Activated CD4-positive, alpha-beta T cell treated with anti-CD3 and anti-CD28 coated beads, Interleukin-10, Interleukin-2, amounts not matched to agents 100 ng/mL and 50 ng/mL, durations not matched to agents 16 hours and 8 hours (primary cell): ENCODE measurements at regions not wholly inside any gene's neighbourhood (a gene's known extent, or its start where the extent isn't known, plus 50 kb on each side); places are given as distances from the start of the nearest gene placed in this dataset.

Experiments used
- DNase-seq: peaks from one replicate; pipeline ENCODE4 v3.0.0-alpha.2; 2020

DNA sequence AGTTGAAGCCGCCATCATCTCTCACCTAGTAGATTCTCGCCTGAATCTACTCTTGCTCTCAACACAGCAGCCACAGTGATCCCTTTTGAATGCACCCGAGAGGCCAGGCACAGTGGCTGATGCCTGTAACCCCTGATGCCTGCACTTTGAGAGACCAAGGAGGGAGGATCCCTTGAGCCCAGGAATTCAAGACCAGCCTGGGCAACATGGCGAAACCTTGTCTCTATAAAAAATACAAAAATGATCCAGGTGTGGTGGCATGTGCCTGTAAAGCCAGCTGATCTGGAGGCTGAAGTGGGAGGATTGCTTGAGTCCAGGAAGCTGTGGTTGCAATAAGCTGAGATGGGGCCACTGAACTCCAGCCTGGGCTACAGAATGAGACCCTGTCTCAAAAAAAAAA, 60.3 kb upstream of the EML4 start:
- DNase-seq, result no peak

DNA sequence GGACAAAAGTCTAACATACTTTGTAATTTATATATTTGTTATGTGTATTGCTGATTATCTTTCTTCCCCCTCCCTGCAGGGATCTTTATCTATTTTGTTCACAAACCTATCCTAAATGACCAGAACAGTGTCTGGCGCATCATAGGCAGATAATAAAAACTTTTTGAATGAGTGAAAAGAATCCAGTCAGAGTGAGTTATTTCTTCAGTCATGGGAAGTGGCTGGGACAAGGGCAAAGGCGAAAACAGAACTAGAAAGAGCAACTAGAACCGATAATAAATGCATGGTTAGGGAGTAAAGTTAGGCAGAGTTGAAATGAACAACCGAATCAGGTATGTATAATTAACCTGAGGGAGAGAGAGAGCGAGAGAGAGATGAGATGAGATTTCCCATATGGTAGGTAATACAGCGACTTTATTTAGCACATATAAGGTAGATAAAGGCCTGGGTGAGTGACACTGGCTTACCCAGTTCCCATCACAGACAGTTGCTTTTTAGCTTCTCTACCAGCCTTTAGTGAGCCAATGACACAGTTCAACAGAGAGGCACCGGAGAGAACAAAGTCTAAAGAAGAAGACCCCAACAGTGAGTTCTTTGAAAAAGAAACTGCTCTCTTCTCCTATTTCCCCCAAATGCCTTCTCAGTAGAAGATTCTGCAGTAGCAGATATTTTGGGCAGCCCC, 59.1 kb upstream of the EML4 start:
- DNase-seq, result no peak

GRCh38 chr2:42110641-42111322, 58.4 kb upstream of the EML4 start:
- no peak for DNase-seq

DNA sequence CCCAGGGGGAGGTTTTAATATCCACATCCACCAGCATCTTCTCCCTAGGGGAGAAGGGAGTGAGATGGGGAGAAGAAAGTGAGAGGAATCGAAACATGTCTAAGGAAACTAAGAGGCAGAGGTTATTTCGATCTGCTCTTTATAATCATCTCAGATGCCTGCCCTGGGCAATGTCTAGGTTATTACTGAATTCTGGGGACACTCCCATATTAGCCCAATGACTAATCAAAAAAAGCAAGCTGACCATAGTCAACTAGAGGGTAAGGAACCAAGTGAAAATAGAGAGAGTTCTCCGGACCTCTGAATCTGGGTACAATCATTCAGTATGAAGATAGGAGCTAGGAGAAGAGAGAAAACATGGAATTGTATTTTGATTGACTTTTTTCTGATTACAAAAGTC, 56.7 kb upstream of the EML4 start:
- no peak for DNase-seq

GRCh38 chr2:42113452-42113851, 55.7 kb upstream of the EML4 start:
- DNase-seq, result no peak

- no peak for DNase-seq
These were observed 55.1 kb upstream of the EML4 start for GRCh38 chr2:42114091-42114490.

GRCh38 chr2:42115588-42115987, 53.6 kb upstream of the EML4 start:
- no peak for DNase-seq

DNA sequence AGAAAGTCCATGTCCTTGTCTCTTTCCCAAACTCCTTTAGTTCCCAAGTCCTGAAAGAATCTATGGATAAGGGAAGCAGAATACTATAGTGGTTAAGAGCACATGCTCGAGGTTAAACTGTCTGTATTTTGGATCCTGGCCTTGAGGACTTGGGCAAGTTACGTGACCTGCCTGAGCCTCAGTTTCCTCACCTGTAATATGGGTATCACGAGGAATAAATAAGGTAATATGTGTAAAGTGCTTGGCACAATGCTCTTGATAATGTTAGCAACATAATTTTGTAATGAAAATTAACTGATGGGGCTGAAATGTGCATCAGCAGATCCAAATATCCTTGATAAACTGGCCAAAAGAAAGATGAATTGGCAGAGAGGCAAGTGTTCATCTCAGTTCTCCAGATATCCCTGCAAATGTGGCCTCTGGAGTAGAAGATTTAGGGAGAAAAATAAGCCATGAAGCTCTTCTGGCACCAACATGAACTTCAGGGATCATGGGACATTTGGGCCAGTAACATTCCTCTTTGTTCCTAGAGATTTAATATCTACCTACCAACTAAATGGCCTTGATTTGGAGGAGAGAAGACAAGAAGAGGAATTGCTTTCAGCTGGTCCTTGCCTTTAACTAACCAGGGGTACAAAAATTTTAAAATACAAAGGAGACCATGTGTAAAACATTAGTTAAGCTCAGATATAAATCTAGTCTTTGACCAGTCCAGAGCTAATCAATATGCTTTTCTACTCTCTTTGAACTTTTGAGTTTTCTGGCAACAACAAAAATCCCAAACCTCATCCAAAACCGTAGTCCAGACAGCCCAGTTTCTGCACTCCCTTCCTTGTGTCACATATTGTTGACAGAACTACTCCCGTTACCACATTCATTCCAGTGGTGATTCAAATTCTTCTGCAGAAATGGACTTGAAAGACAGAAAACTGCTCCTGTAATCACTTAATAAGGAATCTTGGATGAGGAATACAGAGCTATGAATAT, 52.7 kb upstream of the EML4 start:
- no peak for DNase-seq

DNA sequence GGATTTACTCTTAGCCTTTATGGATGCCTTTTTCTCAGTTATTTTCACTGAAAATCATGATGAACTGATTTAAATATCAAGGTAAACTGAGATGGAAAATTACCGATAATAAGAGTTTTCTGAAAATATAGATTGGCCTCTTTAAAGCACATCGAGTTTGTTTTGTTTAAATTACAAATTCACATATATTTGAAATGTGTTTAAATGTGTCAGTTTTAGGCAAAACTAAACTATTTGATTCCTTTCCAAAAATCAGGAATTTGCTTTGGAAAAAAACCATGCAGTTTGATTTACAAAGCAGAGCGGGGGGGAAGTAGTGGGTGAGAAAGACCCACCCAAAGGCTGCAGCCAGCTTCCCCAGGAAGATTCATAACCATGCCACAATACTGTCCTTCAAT, 52.0 kb upstream of the EML4 start:
- DNase-seq, result no peak

GRCh38 chr2:42117923-42118753, 51.0 kb upstream of the EML4 start:
- peak; percentile 63 for DNase-seq

DNA sequence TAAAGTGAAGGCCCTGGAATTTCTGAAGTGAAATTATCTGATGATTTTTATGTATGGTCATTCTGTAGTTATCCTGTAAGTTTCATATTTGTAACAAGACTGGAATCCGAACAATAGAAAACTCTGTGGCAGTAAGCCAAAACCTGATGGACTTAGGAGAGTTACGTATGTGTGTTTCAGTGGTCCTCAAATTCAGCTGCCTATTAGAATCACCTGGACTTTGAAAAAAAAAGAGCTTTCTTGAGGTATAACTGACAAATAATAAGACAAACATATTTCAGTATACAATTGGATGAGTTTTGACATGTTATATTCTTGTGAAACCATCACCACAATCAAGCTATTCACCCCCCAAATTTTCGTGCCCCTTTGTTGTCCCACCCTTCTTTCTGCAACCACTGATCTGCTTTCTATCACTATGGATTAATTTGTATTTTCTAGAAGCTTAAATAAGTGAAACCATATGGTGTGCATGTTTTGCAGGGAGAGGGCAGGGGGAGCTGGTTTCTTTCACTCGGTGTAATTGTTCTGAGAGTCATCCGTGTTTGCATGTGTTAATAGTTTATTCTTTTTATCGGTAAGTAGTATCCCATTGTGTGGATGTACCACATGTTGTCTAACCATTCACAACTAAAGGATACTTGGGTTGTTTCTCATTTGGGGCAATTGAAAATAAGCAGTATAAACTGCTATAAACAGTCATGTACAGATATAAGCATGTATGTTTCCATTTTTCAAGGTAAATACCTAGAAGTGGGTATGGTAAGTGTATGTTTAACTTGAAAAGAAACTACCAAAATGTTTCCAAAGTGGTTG, 50.2 kb upstream of the EML4 start:
- DNase-seq, result no peak
